OCI-LY1 (cell line): ENCODE measurements at regions not wholly inside any gene's neighbourhood (a gene's known extent, or its start where the extent isn't known, plus 50 kb on each side); places are given as distances from the start of the nearest gene placed in this dataset.

Source experiments
- H2AFZ ChIP-seq: fragments of 200-600 bp; sonication (generic), shearing (Covaris generic); 2 replicates; pipeline ENCODE4 v1.6.0; 2014; ENCODE audit warnings: antibody characterized with exemption, mild to moderate bottlenecking, low read length
- H3F3A ChIP-seq: fragments of 200-600 bp; sonication (generic), shearing (Covaris generic); 2 replicates; pipeline ENCODE4 v1.6.0; 2014; ENCODE audit warnings: mild to moderate bottlenecking, antibody characterized with exemption, low read length, moderate library complexity; ENCODE audit not compliant: insufficient read depth
- H3K27ac ChIP-seq: fragments of 200-600 bp; sonication (generic); 2 replicates; pipeline ENCODE4 v1.5.1; 2014; ENCODE audit warnings: low read length, mixed run types, mild to moderate bottlenecking, low read depth; ENCODE audit not compliant: poor library complexity, severe bottlenecking
- H3K27me3 ChIP-seq: fragments of 200-600 bp; sonication (generic); 2 replicates; pipeline ENCODE4 v1.6.0; 2014; ENCODE audit warnings: antibody characterized with exemption, mild to moderate bottlenecking, low read length, moderate library complexity; ENCODE audit not compliant: insufficient read depth
- H3K36me3 ChIP-seq: fragments of 200-600 bp; sonication (generic); 2 replicates; pipeline ENCODE4 v1.6.1; 2014; ENCODE audit warnings: mild to moderate bottlenecking, antibody characterized with exemption, low read length, moderate library complexity, mixed read lengths; ENCODE audit not compliant: insufficient read depth
- H3K4me1 ChIP-seq: fragments of 200-600 bp; sonication (generic); 2 replicates; pipeline ENCODE4 v1.5.1; 2014; ENCODE audit warnings: mild to moderate bottlenecking, low read length, moderate library complexity; ENCODE audit not compliant: insufficient read depth, severe bottlenecking
- H3K4me2 ChIP-seq: fragments of 200-600 bp; sonication (generic), shearing (Covaris generic); 2 replicates; pipeline ENCODE4 v1.6.1; 2014; ENCODE audit warnings: low read length
- H3K4me3 ChIP-seq: fragments of 200-600 bp; sonication (generic); 2 replicates; pipeline ENCODE4 v1.5.1; 2014; ENCODE audit warnings: low read length, low read depth, mild to moderate bottlenecking, mixed read lengths; ENCODE audit not compliant: poor library complexity, severe bottlenecking
- H3K79me2 ChIP-seq: fragments of 200-600 bp; shearing (Covaris generic); 2 replicates; pipeline ENCODE4 v1.6.1; 2016; ENCODE audit warnings: mixed run types, low read length, mixed read lengths; ENCODE audit not compliant: insufficient read depth
- H3K9ac ChIP-seq: fragments of 200-600 bp; sonication (generic), shearing (Covaris generic); 2 replicates; pipeline ENCODE4 v1.6.1; 2014; ENCODE audit warnings: mild to moderate bottlenecking, low read length, mixed read lengths
- H3K9me2 ChIP-seq: fragments of 200-600 bp; sonication (generic), shearing (Covaris generic); 2 replicates; pipeline ENCODE4 v1.6.1; 2014; ENCODE audit warnings: low read depth, mild to moderate bottlenecking, low read length, mixed read lengths
- H3K9me3 ChIP-seq: fragments of 200-600 bp; shearing (Covaris generic); 2 replicates; pipeline ENCODE4 v1.6.1; 2014; ENCODE audit warnings: low read length, mixed read lengths
- H4K20me1 ChIP-seq: fragments of 200-600 bp; sonication (generic), shearing (Covaris generic); 2 replicates; pipeline ENCODE4 v1.6.0; 2016; ENCODE audit warnings: mild to moderate bottlenecking, low read length; ENCODE audit not compliant: insufficient read depth
- EZH2 ChIP-seq: fragments of 200-600 bp; sonication (generic), shearing (Covaris generic); IDR thresholded peaks from 2 replicates; pipeline ENCODE4 v1.8.0; 2017; ENCODE audit warnings: borderline replicate concordance, mixed run types, mild to moderate bottlenecking, antibody characterized with exemption, low read length, moderate library complexity, mixed read lengths
- TF ChIP-seq, protein P1 (sequence below): fragments of 200-600 bp; sonication (generic), shearing (Covaris generic); IDR thresholded peaks from 2 replicates; pipeline ENCODE4 v1.5.1; 2017; ENCODE audit warnings: mild to moderate bottlenecking, antibody characterized with exemption, low read length, moderate library complexity, mixed read lengths

DNA sequence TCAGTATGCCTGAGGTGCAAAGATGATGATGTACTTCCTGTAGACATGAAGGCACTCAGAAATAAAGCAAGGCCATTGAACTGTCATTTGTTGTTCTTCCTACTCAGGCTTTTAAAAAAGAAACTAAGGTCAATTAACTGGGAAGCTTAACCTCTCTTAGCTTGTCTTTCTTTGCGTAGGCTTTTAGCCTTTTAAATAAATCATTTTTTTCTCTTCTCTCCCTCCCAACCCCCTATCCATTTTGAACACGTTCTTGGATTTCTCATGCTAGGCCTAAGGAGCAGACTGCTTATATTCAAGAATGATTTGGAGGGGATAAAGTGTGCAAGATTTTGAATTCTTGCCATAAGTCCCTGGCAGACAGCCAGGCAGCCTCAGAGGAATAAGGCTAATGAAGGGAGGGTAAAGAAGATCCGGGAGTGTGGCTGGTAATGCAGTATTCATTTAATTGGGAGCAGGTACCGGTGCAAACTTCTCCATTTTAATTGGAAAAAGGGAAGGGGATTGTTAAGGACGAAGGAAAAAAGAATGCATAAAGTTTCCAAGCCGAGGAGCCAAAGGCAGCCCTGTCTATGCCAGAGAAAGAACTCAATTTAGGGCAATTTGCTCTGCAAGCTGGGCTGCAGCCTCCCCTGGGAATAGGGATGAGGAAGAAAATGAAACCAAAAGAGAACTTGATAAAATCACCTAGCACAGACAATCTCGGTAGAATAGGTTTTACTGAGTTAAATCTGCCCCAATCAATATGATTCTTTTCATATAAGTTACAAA is 343.8 kb upstream of the MMS22L start:
- no peak overlapping the region for H3K4me2 ChIP-seq
- no peak overlapping the region for H3K27ac ChIP-seq
- H3K9me3 ChIP-seq = no peaks in the 10 kb centered on the region
- H3K79me2 ChIP-seq = no peaks in the 10 kb centered on the region
- no peaks in the 10 kb centered on the region for H3K9me2 ChIP-seq
- no peaks in the 10 kb centered on the region for H3K27me3 ChIP-seq
- H3K36me3 ChIP-seq = no peaks in the 10 kb centered on the region
- TF ChIP-seq, protein P1, sequence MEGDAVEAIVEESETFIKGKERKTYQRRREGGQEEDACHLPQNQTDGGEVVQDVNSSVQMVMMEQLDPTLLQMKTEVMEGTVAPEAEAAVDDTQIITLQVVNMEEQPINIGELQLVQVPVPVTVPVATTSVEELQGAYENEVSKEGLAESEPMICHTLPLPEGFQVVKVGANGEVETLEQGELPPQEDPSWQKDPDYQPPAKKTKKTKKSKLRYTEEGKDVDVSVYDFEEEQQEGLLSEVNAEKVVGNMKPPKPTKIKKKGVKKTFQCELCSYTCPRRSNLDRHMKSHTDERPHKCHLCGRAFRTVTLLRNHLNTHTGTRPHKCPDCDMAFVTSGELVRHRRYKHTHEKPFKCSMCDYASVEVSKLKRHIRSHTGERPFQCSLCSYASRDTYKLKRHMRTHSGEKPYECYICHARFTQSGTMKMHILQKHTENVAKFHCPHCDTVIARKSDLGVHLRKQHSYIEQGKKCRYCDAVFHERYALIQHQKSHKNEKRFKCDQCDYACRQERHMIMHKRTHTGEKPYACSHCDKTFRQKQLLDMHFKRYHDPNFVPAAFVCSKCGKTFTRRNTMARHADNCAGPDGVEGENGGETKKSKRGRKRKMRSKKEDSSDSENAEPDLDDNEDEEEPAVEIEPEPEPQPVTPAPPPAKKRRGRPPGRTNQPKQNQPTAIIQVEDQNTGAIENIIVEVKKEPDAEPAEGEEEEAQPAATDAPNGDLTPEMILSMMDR = no peak
- TF ChIP-seq EZH2 = no peak
- H3F3A ChIP-seq = no peaks in the 10 kb centered on the region
- no peaks in the 10 kb centered on the region for H4K20me1 ChIP-seq
- no peak overlapping the region for H2AFZ ChIP-seq
- no peak overlapping the region for H3K9ac ChIP-seq
- no peaks in the 10 kb centered on the region for H3K4me1 ChIP-seq
- no peak overlapping the region for H3K4me3 ChIP-seq

DNA sequence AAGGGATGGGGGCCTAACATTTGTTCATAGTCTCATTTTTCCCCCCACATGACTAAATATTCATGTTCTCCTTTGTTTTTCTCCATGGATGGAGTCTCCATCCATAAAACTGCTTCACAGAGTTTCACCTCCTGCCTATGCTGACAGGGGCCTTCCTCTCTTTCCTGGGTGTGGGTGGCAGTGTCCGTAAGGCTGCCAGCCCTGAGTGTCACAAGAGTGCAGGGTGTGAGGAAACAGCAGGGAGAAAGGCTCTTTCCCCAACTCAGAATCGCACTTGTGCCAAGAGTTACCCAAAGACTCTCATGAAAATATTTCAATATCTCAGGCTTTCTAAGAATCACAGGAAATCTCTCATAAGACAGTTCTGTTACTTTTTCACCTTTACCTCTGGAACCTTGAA is 346.2 kb upstream of the MMS22L start:
- no peak overlapping the region for H2AFZ ChIP-seq
- H3K9ac ChIP-seq = no peak overlapping the region

DNA sequence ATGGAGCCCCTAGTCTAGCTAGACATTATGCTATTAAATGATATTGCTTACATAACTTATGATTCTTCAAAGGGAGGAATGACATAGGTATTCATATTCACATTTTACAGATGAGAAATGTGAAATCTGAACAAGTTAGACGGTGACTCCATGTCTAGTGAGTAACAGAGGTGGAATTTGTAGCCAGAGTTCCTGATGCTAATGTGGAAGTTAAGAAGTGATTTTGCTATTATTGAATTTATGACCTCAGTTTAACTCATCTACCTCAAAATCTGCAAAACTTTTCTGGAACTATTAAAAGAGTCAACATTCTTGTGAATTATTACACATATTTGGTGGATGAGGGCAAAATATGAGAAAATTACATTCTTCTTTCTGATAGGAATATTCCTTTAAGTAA is 347.6 kb upstream of the MMS22L start:
- no peaks in the 10 kb centered on the region for H3F3A ChIP-seq
- H3K27me3 ChIP-seq = no peaks in the 10 kb centered on the region
- no peak overlapping the region for H2AFZ ChIP-seq
- H4K20me1 ChIP-seq = no peaks in the 10 kb centered on the region
- H3K9me2 ChIP-seq = no peaks in the 10 kb centered on the region
- H3K4me1 ChIP-seq = no peaks in the 10 kb centered on the region
- no peaks in the 10 kb centered on the region for H3K9me3 ChIP-seq
- no peak overlapping the region for H3K27ac ChIP-seq
- H3K79me2 ChIP-seq = no peaks in the 10 kb centered on the region
- H3K36me3 ChIP-seq = no peaks in the 10 kb centered on the region
- no peak overlapping the region for H3K4me2 ChIP-seq
- TF ChIP-seq EZH2 = no peak
- TF ChIP-seq, protein P1 = no peak
- H3K4me3 ChIP-seq = no peak overlapping the region
- H3K9ac ChIP-seq = no peak overlapping the region

More for the DNA sequence above, 346.2 kb upstream of the MMS22L start:
- no peaks in the 10 kb centered on the region for H3K9me2 ChIP-seq
- no peaks in the 10 kb centered on the region for H4K20me1 ChIP-seq
- TF ChIP-seq EZH2 = no peak
- TF ChIP-seq, protein P1 = no peak
- H3F3A ChIP-seq = no peaks in the 10 kb centered on the region
- H3K79me2 ChIP-seq = no peaks in the 10 kb centered on the region
- H3K9me3 ChIP-seq = no peaks in the 10 kb centered on the region
- H3K36me3 ChIP-seq = no peaks in the 10 kb centered on the region
- no peaks in the 10 kb centered on the region for H3K4me1 ChIP-seq
- H3K27ac ChIP-seq = no peak overlapping the region
- H3K27me3 ChIP-seq = no peaks in the 10 kb centered on the region
- no peak overlapping the region for H3K4me2 ChIP-seq
- H3K4me3 ChIP-seq = no peak overlapping the region
